Esophagus muscularis mucosa (tissue), 4 donors: ENCODE measurements at regions not wholly inside any gene's neighbourhood (a gene's known extent, or its start where the extent isn't known, plus 50 kb on each side); places are given as distances from the start of the nearest gene placed in this dataset.

Experiments
- EP300 ChIP-seq: sonication (generic); formaldehyde crosslinking; IDR thresholded peaks from one replicate; pipeline ENCODE4 v1.6.1; 2017; ENCODE audit warnings: antibody characterized with exemption
- POLR2A ChIP-seq: fragments of 450-650 bp; IDR thresholded peaks from one replicate; pipeline ENCODE4 v1.6.1; 2017; ENCODE audit warnings: antibody characterized with exemption, moderate library complexity, mild to moderate bottlenecking, low read depth
- POLR2AphosphoS5 ChIP-seq, 2 donors: sonication (generic); formaldehyde crosslinking; IDR thresholded peaks; one replicate each; pipeline ENCODE4 v1.6.1; 2017; ENCODE audit warnings: antibody characterized with exemption in 2 of 2
- TF ChIP-seq, protein P1 (sequence below), 3 experiments: fragments of 200-600 bp in 2 of 3; fragments of 450-650 bp in 1 of 3; sonication (generic) in 2 of 3; IDR thresholded peaks; one replicate each; pipeline ENCODE4 v1.5.1; 2017 to 2019; ENCODE audit warnings: antibody characterized with exemption in 3 of 3, mild to moderate bottlenecking in 2 of 3, moderate library complexity in 1 of 3

- TF ChIP-seq POLR2A (no peak), POLR2AphosphoS5 (IDR thresholded peaks at IDR 0.05) (no peak), EP300 (no peak)
- TF ChIP-seq, protein P1, sequence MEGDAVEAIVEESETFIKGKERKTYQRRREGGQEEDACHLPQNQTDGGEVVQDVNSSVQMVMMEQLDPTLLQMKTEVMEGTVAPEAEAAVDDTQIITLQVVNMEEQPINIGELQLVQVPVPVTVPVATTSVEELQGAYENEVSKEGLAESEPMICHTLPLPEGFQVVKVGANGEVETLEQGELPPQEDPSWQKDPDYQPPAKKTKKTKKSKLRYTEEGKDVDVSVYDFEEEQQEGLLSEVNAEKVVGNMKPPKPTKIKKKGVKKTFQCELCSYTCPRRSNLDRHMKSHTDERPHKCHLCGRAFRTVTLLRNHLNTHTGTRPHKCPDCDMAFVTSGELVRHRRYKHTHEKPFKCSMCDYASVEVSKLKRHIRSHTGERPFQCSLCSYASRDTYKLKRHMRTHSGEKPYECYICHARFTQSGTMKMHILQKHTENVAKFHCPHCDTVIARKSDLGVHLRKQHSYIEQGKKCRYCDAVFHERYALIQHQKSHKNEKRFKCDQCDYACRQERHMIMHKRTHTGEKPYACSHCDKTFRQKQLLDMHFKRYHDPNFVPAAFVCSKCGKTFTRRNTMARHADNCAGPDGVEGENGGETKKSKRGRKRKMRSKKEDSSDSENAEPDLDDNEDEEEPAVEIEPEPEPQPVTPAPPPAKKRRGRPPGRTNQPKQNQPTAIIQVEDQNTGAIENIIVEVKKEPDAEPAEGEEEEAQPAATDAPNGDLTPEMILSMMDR (IDR thresholded peaks at IDR 0.05): no peak
These were observed 77.3 kb upstream of the PIP4K2A start for GRCh38 chr10:22791665-22792064.
